GM12872 (cell line): ENCODE measurements at regions not wholly inside any gene's neighbourhood (a gene's known extent, or its start where the extent isn't known, plus 50 kb on each side); places are given as distances from the start of the nearest gene placed in this dataset.

Experiments
- TF ChIP-seq, protein P1 (sequence below): IDR thresholded peaks from 3 replicates; pipeline ENCODE4 v1.5.1; 2011; ENCODE audit warnings: low read depth, mild to moderate bottlenecking, low read length, moderate library complexity; ENCODE audit not compliant: insufficient read depth

GRCh38 chr7:17440831-17441230 is 142.4 kb downstream of the AHR start:
- TF ChIP-seq, protein P1, sequence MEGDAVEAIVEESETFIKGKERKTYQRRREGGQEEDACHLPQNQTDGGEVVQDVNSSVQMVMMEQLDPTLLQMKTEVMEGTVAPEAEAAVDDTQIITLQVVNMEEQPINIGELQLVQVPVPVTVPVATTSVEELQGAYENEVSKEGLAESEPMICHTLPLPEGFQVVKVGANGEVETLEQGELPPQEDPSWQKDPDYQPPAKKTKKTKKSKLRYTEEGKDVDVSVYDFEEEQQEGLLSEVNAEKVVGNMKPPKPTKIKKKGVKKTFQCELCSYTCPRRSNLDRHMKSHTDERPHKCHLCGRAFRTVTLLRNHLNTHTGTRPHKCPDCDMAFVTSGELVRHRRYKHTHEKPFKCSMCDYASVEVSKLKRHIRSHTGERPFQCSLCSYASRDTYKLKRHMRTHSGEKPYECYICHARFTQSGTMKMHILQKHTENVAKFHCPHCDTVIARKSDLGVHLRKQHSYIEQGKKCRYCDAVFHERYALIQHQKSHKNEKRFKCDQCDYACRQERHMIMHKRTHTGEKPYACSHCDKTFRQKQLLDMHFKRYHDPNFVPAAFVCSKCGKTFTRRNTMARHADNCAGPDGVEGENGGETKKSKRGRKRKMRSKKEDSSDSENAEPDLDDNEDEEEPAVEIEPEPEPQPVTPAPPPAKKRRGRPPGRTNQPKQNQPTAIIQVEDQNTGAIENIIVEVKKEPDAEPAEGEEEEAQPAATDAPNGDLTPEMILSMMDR: no peak

GRCh38 chr7:17441557-17441956 is 143.1 kb downstream of the AHR start:
- TF ChIP-seq, protein P1: no peak

DNA sequence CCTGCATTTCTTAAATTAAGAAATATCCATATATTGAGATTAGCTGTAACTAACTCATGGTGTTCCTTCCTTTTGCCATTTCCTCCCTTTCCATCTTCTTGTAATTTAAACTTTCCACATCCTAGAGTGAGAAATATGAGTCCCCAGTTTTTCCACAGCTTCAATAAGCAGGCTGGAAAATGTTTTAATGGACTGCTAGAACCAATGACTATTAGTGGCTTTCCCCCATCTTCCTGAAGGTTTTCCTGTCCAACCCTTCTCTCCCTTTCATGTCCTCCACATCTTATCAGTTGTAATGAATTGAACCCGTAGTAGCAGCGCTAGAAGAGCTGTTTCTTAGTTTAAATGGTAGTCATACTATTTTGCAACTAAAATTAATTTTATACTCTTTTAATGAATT is 145.7 kb downstream of the AHR start:
- TF ChIP-seq, protein P1: no peak

GRCh38 chr7:17444673-17445072 is 146.2 kb downstream of the AHR start:
- TF ChIP-seq, protein P1: no peak

DNA sequence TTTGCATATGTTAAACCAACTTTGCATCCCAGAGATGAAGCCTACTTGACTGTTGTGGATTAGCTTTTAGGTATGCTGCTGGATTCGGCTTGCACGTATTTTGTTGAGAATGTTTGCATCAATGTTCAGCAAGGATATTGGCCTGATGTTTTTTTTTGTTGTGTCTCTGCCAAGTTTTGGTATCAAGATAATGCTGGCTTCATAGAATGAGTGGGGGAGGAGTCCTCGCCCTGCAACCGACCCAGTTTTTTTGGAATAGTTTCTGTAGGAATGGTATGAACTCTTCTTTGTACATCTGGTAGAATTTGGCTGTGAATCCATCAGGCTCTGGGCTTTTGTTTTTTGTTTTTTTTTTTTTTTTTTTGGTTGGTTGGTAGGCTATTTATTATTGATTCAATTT is 147.9 kb downstream of the AHR start:
- TF ChIP-seq, protein P1: no peak

- TF ChIP-seq, protein P1: no peak
Observed at GRCh38 chr7:17447728-17448478, 149.5 kb downstream of the AHR start.

- TF ChIP-seq, protein P1: no peak
Observed at GRCh38 chr7:17448479-17449423, 150.3 kb downstream of the AHR start.
